GM23248 (cell line): ENCODE measurements at regions not wholly inside any gene's neighbourhood (a gene's known extent, or its start where the extent isn't known, plus 50 kb on each side); places are given as distances from the start of the nearest gene placed in this dataset.

Experiments
- EZH2 ChIP-seq: fragments of 200-600 bp; sonication (generic); IDR thresholded peaks from 2 replicates; pipeline ENCODE4 v1.6.1; 2018; ENCODE audit warnings: antibody characterized with exemption, mild to moderate bottlenecking; ENCODE audit not compliant: insufficient read depth, poor library complexity, severe bottlenecking
- EZH2phosphoT487 ChIP-seq: fragments of 200-600 bp; sonication (generic); IDR thresholded peaks from 2 replicates; pipeline ENCODE4 v1.6.1; 2018; ENCODE audit warnings: antibody characterized with exemption, moderate library complexity, mild to moderate bottlenecking, low read depth; ENCODE audit not compliant: insufficient read depth

- TF ChIP-seq EZH2 = no peak
- no peak for TF ChIP-seq EZH2phosphoT487
Observed at GRCh38 chr17:77782201-77782600, 176.3 kb upstream of the TNRC6C start.
